GM19455 (cell line): ENCODE measurements at regions not wholly inside any gene's neighbourhood (a gene's known extent, or its start where the extent isn't known, plus 50 kb on each side); places are given as distances from the start of the nearest gene placed in this dataset.
A peak's percentile ranks its signal among the peaks of the same experiment; 100 is the strongest.

Experiments
- ATAC-seq: cut with Tn5 transposase; IDR thresholded peaks from one replicate; pipeline ENCODE4 v1.9.1; 2021; ENCODE audit not compliant: unreplicated experiment

GRCh38 chr13:89852570-89852969 is 1494.9 kb upstream of the MIR17HG start:
- ATAC-seq: no peak

GRCh38 chr13:89856512-89856911 is 1491.0 kb upstream of the MIR17HG start:
- ATAC-seq: no peak

GRCh38 chr13:89857502-89857901 is 1490.0 kb upstream of the MIR17HG start:
- ATAC-seq: no peak

GRCh38 chr13:89862011-89862690 is 1485.3 kb upstream of the MIR17HG start:
- ATAC-seq: no peak

GRCh38 chr13:89862691-89863036 is 1484.8 kb upstream of the MIR17HG start:
- no peak for ATAC-seq

- no peak for ATAC-seq
Measured at GRCh38 chr13:89865164-89866064, 1482.1 kb upstream of the MIR17HG start.

- ATAC-seq: no peak
Measured at GRCh38 chr13:89869312-89869711, 1478.2 kb upstream of the MIR17HG start.

- ATAC-seq: no peak
Measured at GRCh38 chr13:89878904-89879303, 1468.6 kb upstream of the MIR17HG start.

- no peak for ATAC-seq
Measured at GRCh38 chr13:89880201-89880600, 1467.3 kb upstream of the MIR17HG start.

GRCh38 chr13:89883893-89884448 is 1463.5 kb upstream of the MIR17HG start:
- ATAC-seq: no peak

- ATAC-seq: no peak
Measured at GRCh38 chr13:89890806-89891205, 1456.7 kb upstream of the MIR17HG start.

GRCh38 chr13:89891416-89891815 is 1456.1 kb upstream of the MIR17HG start:
- no peak for ATAC-seq

GRCh38 chr13:89897681-89898080 is 1449.8 kb upstream of the MIR17HG start:
- ATAC-seq: peak; percentile 64

- no peak for ATAC-seq
Measured at GRCh38 chr13:89899302-89900103, 1448.0 kb upstream of the MIR17HG start.

GRCh38 chr13:89900104-89900765 is 1447.3 kb upstream of the MIR17HG start:
- no peak for ATAC-seq

- ATAC-seq: no peak
Measured at GRCh38 chr13:89902223-89902622, 1445.3 kb upstream of the MIR17HG start.

GRCh38 chr13:89903115-89903514 is 1444.4 kb upstream of the MIR17HG start:
- ATAC-seq: no peak

GRCh38 chr13:89910166-89910565 is 1437.3 kb upstream of the MIR17HG start:
- ATAC-seq: no peak

- no peak for ATAC-seq
Measured at GRCh38 chr13:89916551-89916950, 1430.9 kb upstream of the MIR17HG start.

- ATAC-seq: no peak
Measured at GRCh38 chr13:89920461-89920860, 1427.0 kb upstream of the MIR17HG start.

GRCh38 chr13:89923052-89923451 is 1424.4 kb upstream of the MIR17HG start:
- ATAC-seq: no peak
